ENCODE measurements at regions not wholly inside any gene's neighbourhood (a gene's known extent, or its start where the extent isn't known, plus 50 kb on each side); places are given as distances from the start of the nearest gene placed in this dataset.

- no peak for TF ChIP-seq CTCF (IDR thresholded peaks at IDR 0.05; ENCODE audit: insufficient read depth, missing control alignments)
- no peak for FAIRE-seq
- DNase-seq (ENCODE audit: insufficient read length, low spot score), result no peak
These were observed 1012.1 kb upstream of the SLIT2 start for GRCh38 chr4:19239565-19239964.

- DNase-seq (ENCODE audit: insufficient read length, low spot score) (no peak), FAIRE-seq (no peak)
- TF ChIP-seq CTCF (IDR thresholded peaks at IDR 0.05; ENCODE audit: insufficient read depth, missing control alignments), result no peak
These were observed 1015.2 kb upstream of the SLIT2 start for GRCh38 chr4:19236473-19236872.

GRCh38 chr4:19230906-19231545, 1020.7 kb upstream of the SLIT2 start:
- FAIRE-seq, result no peak
- TF ChIP-seq CTCF (IDR thresholded peaks at IDR 0.05; ENCODE audit: insufficient read depth, missing control alignments), result no peak
- DNase-seq (ENCODE audit: insufficient read length, low spot score), result no peak

- FAIRE-seq, result no peak
- DNase-seq (ENCODE audit: insufficient read length, low spot score), result no peak
- no peak for TF ChIP-seq CTCF (IDR thresholded peaks at IDR 0.05; ENCODE audit: insufficient read depth, missing control alignments)
These were observed 1024.0 kb upstream of the SLIT2 start for GRCh38 chr4:19227701-19228100.

- DNase-seq (ENCODE audit: insufficient read length, low spot score) (no peak), FAIRE-seq (peak; percentile 74)
- TF ChIP-seq CTCF (IDR thresholded peaks at IDR 0.05; ENCODE audit: insufficient read depth, missing control alignments), result peak; percentile 40
These were observed 1026.9 kb upstream of the SLIT2 start for GRCh38 chr4:19224820-19225219.

GRCh38 chr4:19216476-19216875, 1035.2 kb upstream of the SLIT2 start:
- DNase-seq (ENCODE audit: insufficient read length, low spot score), result no peak
- FAIRE-seq, result no peak
- no peak for TF ChIP-seq CTCF (IDR thresholded peaks at IDR 0.05; ENCODE audit: insufficient read depth, missing control alignments)

- FAIRE-seq (no peak), DNase-seq (ENCODE audit: insufficient read length, low spot score) (no peak)
- TF ChIP-seq CTCF (IDR thresholded peaks at IDR 0.05; ENCODE audit: insufficient read depth, missing control alignments), result no peak
These were observed 1037.0 kb upstream of the SLIT2 start for GRCh38 chr4:19214591-19215186.
